ENCODE measurements at regions not wholly inside any gene's neighbourhood (a gene's known extent, or its start where the extent isn't known, plus 50 kb on each side); places are given as distances from the start of the nearest gene placed in this dataset.

- H3K4me1 ChIP-seq (ENCODE audit: control insufficient read depth in 2 of 3, insufficient read depth in 2 of 3, low read depth in 1 of 3, low read length in 3 of 3): peaks cover 0 to 4% (median 4%) of the 10 kb centered on the region in 3 donors
- H3K9ac ChIP-seq (ENCODE audit: low read length in 3 of 3): peak overlapping the region in 2 of 3 donors; percentile 6 to 45
- no peaks in the 10 kb centered on the region for H3K27me3 ChIP-seq (ENCODE audit: control insufficient read depth, insufficient read depth, low read length)
- peak overlapping the region; percentile 41 to 66 (median 56) for H3K4me3 ChIP-seq (ENCODE audit: low read length in 3 of 3)
- DNase-seq: peak; percentile 82 to 94 (median 86)
- no peak for FAIRE-seq
- intact Hi-C loops (cut with DNase I): loop anchor here (10.0 kb wide), 1 partner anchor 717 kb away; no protein-coding TSS in a partner anchor
- H3K36me3 ChIP-seq (ENCODE audit: control insufficient read depth in 2 of 3, insufficient read depth in 3 of 3, low read length in 3 of 3): no peaks in the 10 kb centered on the region
- no peaks in the 10 kb centered on the region for H3K9me3 ChIP-seq (ENCODE audit: control insufficient read depth in 2 of 3, insufficient read depth in 1 of 3, low read length in 3 of 3)
- no peak for TF ChIP-seq CTCF (IDR thresholded peaks at IDR 0.05; ENCODE audit: borderline replicate concordance, extremely low read depth, insufficient read depth)
- H3K27ac ChIP-seq (ENCODE audit: low read depth in 2 of 2, low read length in 2 of 2): peak overlapping the region; percentile 65 to 88
Observed at GRCh38 chr2:163347982-163348856, 387.6 kb downstream of the FIGN start.

- Histone ChIP-seq H3K9ac (ENCODE audit: low read length in 3 of 3) (no peak overlapping the region), H3K27me3 (ENCODE audit: control insufficient read depth, insufficient read depth, low read length) (no peaks in the 10 kb centered on the region), H3K9me3 (ENCODE audit: control insufficient read depth in 2 of 3, insufficient read depth in 1 of 3, low read length in 3 of 3) (no peaks in the 10 kb centered on the region), H3K36me3 (ENCODE audit: control insufficient read depth in 2 of 3, insufficient read depth in 3 of 3, low read length in 3 of 3) (no peaks in the 10 kb centered on the region), H3K4me1 (ENCODE audit: control insufficient read depth in 2 of 3, insufficient read depth in 2 of 3, low read depth in 1 of 3, low read length in 3 of 3) (peaks cover 0 to 4% (median 4%) of the 10 kb centered on the region in 3 donors), H3K27ac (ENCODE audit: low read depth in 2 of 2, low read length in 2 of 2) (no peak overlapping the region), H3K4me3 (ENCODE audit: low read length in 3 of 3) (no peak overlapping the region)
- intact Hi-C loops (cut with DNase I): loop anchor here (10.0 kb wide), 1 partner anchor 719 kb away; no protein-coding TSS in a partner anchor
- FAIRE-seq: no peak
- peak; percentile 58 for TF ChIP-seq CTCF (IDR thresholded peaks at IDR 0.05; ENCODE audit: borderline replicate concordance, extremely low read depth, insufficient read depth)
- peak in 2 of 5 donors; percentile 80 to 84 for DNase-seq
Observed at GRCh38 chr2:163345795-163346573, 389.8 kb downstream of the FIGN start.

- H3K4me1 ChIP-seq (ENCODE audit: control insufficient read depth in 2 of 3, insufficient read depth in 2 of 3, low read depth in 1 of 3, low read length in 3 of 3): no peaks in the 10 kb centered on the region
- no peak overlapping the region for H3K9ac ChIP-seq (ENCODE audit: low read length in 3 of 3)
- H3K27me3 ChIP-seq (ENCODE audit: control insufficient read depth, insufficient read depth, low read length): no peaks in the 10 kb centered on the region
- intact Hi-C loops (cut with DNase I): loop anchor here (10.0 kb wide), 1 partner anchor 721 kb away; no protein-coding TSS in a partner anchor
- no peaks in the 10 kb centered on the region for H3K9me3 ChIP-seq (ENCODE audit: control insufficient read depth in 2 of 3, insufficient read depth in 1 of 3, low read length in 3 of 3)
- TF ChIP-seq CTCF (IDR thresholded peaks at IDR 0.05; ENCODE audit: borderline replicate concordance, extremely low read depth, insufficient read depth): no peak
- no peaks in the 10 kb centered on the region for H3K36me3 ChIP-seq (ENCODE audit: control insufficient read depth in 2 of 3, insufficient read depth in 3 of 3, low read length in 3 of 3)
- FAIRE-seq: no peak
- H3K4me3 ChIP-seq (ENCODE audit: low read length in 3 of 3): no peak overlapping the region
- no peak overlapping the region for H3K27ac ChIP-seq (ENCODE audit: low read depth in 2 of 2, low read length in 2 of 2)
- DNase-seq: no peak
Observed at GRCh38 chr2:163343316-163343715, 392.5 kb downstream of the FIGN start.
